ENCODE measurements at regions not wholly inside any gene's neighbourhood (a gene's known extent, or its start where the extent isn't known, plus 50 kb on each side); places are given as distances from the start of the nearest gene placed in this dataset.
"Not testable (repeated sequence)": the region's sequence is repeated elsewhere in the genome, so short reads cannot be mapped to it uniquely, and the experiment has no call there.

DNA sequence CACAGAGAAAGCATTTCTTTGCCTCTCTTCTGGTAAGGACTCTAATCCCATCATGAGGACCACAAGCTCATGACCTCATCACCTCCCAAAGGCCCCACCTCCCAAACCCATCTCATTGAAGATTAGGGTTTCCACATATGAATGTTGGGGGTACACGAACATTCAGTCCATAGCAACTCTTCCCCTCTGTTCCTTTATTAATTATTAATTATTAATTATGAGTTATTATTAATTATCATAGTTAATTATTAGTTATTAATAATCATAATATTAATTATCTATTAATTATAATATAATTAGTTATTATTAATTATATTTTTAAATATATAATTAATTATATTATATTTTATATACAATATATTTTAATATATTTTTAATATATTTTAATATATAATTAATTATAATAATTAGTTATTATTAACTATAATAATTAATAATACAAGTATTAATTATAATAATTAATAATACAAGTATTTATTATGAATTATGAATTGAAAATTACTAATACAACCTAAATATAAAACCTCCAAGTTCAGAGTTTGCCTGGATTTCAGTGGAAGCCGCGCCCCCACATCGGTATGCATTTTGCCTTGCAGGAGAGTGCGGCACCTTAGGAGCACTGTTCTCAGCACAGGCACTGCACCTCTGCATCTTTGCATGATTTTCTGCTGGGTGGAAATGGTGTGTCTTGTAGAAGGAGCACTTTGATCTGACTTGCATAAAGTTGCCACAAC lies 128.0 kb upstream of the FGF3 start:
- no peak for DNase-seq (ENCODE audit: insufficient read length, low spot score)
- no peak for FAIRE-seq
- no peak for TF ChIP-seq POLR2A (IDR thresholded peaks at IDR 0.05; ENCODE audit: low read depth, low read length)

DNA sequence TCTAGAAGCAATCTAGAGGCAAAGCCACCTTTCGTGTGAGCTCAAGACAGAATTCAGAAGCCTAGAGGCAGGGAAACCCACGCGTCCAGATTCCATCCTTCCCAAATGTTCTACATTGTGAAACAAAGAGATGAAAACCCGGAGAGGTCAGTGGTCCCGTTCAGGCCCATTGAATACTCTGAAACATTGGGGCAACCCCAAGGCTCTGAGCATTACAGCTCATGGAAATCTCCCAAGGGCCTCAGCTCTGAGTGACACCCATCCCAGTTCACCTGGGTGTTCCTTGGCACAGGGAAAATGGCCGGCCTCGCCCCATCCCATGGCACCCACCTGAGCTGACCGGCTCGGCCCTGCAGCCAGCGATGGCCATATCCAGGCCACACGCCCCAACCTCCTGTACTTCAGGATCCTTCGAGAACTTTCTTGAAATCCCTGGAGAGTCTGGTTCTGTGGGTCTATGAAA lies 128.6 kb upstream of the FGF3 start:
- no peak for FAIRE-seq
- TF ChIP-seq POLR2A (IDR thresholded peaks at IDR 0.05; ENCODE audit: low read depth, low read length): no peak
- DNase-seq (ENCODE audit: insufficient read length, low spot score): no peak

DNA sequence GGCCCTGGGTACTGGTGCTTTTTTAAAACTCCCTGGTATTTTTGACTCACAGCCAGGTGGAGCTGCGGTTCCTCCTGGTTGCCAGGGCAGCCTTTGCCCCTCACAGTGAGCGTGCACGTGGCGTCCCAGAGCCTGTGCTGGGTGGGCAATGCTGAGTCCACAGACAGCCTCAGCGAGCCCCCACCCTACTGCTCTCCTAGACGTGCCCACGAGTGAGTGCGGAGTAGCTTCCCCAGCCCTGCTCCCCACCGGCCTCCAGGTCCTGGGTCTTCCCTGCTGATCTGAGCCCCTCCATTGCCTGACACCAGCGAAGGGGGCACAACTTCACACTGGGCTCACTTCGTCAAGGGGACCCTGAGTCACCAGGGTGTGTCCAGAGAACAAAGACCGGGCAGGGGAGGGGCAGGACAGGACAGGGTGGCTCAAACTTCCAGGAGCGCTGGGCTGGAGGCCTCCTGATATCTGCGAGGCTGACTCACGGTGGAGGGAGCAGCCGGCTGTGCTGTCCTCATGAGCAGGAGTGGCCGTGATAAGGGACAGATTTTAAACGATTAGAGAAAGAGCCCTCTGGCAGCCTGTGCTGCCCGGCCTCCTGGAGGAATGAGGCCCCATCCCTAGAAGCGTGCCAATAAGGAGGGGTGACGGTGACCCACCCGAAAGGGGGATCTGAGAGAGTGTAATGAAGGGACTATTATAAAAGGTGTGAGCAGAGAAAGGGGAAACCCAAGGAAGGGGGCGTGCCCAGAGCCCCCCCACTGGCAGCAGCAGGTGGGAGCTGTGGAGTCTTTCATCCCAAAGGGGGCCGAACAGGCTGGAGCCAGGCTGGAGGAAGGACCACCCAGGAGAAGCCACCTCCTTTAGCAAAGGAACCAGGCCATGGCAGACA lies 129.3 kb upstream of the FGF3 start:
- no peak for FAIRE-seq

DNA sequence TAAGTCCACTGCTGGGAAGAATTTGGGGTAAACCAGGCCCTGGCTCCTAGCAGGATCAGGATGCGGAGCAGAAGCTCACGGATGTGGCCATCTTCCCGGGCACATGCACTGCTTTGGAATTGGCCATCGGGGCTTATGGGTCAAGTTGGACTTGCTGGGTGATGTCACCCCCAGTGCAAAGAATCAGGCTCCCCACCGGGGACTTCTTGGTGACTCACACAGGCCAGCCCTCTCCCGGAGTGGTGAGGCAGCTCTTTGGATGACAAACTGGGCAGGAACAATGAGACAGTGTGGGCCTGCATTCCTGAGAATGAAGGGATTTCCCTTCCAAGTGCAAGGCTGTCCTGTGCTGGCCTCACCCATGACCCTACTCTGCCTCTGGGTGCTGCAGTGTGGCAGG lies 128.8 kb upstream of the ANO1 start:
- FAIRE-seq: peak; percentile 57
- TF ChIP-seq POLR2A (IDR thresholded peaks at IDR 0.05; ENCODE audit: low read depth, low read length): peak; percentile 39; the same call in 1 of the 2 replicates
- peak; percentile 93 for DNase-seq (ENCODE audit: insufficient read length, low spot score)

More for the DNA sequence above, 129.3 kb upstream of the FGF3 start:
- DNase-seq (ENCODE audit: insufficient read length, low spot score): peak; percentile 70
- 0 out of 2 replicates have a peak, but pooled peaks have one; percentile 30 for TF ChIP-seq POLR2A (IDR thresholded peaks at IDR 0.05; ENCODE audit: low read depth, low read length)

DNA sequence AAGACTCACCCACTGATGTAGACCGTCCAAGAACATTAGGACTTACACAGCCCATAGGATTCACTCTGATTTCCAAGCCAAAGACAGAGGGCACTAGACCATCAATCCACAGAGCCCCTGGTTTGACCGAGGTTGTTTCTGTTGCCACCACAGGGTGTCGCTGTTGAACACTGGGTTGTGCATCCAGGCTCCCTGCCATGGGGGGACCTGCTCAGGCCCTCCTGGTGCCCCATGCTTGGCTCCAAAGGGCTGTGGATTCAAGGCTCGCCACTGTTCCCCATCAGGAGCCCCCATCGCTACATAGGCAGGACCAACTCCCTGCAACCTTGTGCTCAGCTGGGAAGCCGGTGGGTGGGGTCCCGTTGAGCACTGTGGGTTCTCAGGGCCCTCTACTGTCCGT lies 128.0 kb upstream of the ANO1 start:
- TF ChIP-seq POLR2A (IDR thresholded peaks at IDR 0.05; ENCODE audit: low read depth, low read length): no peak
- FAIRE-seq (no peak), DNase-seq (ENCODE audit: insufficient read length, low spot score) (no peak)

DNA sequence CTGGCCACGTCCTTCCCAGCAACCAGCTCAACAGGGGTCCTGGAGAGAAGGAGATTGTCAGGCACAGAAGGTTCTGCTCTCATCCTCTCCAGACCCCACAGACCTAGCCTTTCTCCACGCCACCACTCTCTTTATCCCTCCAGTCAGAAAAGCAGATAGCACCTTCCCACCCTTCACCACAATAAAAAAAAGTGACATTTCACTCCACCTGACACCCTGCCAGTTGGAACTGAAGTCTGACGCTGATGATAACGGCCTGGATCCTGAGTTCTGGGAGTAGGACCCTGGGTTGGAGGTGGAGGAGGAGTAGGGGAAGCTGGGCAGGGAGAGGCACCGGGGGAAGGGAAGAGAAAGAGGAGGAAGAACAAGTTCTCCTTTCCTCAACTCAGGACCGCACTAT lies 127.5 kb upstream of the ANO1 start:
- no peak for TF ChIP-seq POLR2A (IDR thresholded peaks at IDR 0.05; ENCODE audit: low read depth, low read length)
- DNase-seq (ENCODE audit: insufficient read length, low spot score): no peak
- no peak for FAIRE-seq

DNA sequence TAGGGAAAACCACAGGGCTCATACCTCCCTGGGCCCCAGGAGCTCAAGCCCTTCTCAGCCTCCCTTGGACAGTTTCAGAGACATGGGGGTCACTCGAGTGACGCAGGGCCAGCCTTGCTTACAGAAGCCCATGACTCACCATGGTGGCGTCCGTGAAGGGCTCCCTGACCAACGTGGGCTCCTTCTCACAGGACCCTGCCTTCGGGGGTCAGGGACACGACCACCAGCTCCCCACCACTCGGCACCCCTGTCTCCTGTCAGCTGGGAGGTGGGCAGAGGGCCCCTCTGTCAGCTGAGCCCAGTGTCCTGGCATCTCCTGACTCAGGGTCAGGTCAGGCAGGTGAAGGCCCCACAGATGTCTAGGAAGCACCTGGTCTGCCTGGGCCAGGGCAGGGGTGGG lies 126.3 kb upstream of the ANO1 start:
- no peak for FAIRE-seq
- TF ChIP-seq POLR2A (IDR thresholded peaks at IDR 0.05; ENCODE audit: low read depth, low read length): no peak
- DNase-seq (ENCODE audit: insufficient read length, low spot score): no peak

DNA sequence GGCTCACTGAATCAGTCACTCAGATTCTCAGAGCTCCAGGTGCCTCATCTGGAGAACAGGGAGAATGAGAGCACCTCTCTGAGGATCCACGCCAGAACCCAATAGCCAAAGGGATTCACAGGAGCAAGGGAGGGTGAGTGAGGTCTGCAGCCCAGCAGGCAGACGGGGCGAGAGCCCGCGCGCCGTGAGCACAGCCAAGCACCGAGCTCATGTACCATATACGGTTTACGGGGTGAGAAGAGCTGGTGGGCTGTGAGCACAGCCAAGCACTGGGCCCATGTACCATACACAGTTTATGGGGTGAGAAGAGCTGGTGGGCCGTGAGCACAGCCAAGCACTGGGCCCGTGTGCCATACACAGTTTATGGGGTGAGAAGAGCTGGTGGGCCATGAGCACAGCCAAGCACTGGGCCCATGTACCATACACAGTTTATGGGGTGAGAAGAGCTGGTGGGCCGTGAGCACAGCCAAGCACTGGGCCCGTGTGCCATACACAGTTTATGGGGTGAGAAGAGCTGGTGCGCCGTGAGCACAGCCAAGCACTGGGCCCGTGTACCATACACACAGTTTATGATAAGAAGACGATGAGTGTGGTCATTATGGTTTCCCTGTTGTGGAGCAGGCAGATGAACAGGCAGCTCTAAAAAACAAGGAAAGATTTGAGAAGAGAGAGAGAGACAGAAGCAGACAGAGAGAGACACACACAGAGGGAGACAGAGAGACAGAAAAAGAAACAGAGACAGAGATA lies 125.7 kb upstream of the ANO1 start:
- DNase-seq (ENCODE audit: insufficient read length, low spot score); FAIRE-seq: not testable (repeated sequence)

DNA sequence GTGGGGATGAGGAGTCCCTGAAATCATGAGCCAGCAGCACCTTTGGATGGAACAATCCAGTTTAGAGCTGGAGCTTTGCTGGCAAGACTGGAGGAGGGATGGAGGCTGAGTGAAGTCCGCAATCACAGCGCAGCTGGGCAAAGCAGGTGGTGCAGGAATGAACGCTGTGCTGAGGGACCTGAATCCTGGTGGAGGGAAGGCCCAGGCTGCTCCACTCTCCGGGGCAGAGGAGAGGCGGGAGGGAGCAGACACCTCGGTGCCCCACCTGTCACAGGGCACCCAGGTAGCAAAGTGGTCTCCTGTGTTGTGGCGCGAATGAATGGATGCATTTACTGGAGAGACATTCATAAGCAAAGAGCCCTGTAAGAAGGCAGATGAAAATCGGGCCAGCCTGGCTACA lies 124.8 kb upstream of the ANO1 start:
- DNase-seq (ENCODE audit: insufficient read length, low spot score) (no peak), FAIRE-seq (no peak)
- TF ChIP-seq POLR2A (IDR thresholded peaks at IDR 0.05; ENCODE audit: low read depth, low read length): no peak

DNA sequence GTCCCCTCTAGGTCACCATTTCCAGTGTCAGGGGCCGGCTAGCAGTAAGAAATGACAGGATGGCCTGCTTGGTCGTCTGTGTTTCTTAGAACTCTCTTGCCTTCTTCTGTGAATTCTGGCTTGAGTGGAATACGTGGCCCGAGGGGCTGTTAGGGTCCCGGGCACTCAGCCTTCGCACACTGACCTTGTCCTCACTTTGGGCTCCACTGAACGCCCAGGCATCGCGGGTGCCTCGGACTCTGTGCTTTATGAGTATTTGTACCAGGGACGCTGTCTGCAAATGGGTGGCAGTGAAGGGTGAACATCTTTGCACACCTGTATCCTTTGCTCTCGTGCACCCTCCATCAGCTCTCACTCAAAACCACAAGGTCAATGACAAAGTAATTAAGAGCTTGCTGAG lies 123.4 kb upstream of the ANO1 start:
- DNase-seq (ENCODE audit: insufficient read length, low spot score): no peak
- no peak for TF ChIP-seq POLR2A (IDR thresholded peaks at IDR 0.05; ENCODE audit: low read depth, low read length)
- FAIRE-seq: no peak

DNA sequence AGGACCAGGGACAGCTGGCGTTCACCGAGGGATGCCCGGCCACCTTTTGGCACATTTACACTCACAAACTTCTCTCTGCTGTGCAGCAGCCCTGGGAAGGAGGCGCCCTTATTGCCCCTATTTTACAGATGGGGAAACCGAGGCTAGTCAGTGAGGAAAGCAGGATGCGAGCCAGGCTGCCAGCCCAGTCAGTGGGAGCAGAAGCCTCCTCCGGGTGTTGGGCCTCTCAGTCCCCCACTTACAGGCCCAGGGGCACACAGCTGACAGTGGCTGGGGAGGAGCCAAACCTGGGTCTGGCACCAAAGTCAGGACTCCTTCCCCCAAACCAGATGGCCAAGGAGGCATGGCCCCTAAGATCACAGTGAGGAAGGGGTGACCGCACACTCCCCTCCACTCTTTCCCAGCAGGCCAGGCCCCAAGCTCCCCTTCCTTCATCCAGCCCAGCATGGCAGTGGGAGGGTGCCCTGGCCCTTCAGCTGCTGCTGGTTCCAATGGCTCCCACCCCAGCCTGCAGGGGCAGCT lies 121.4 kb upstream of the ANO1 start:
- TF ChIP-seq POLR2A (IDR thresholded peaks at IDR 0.05; ENCODE audit: low read depth, low read length): no peak
- DNase-seq (ENCODE audit: insufficient read length, low spot score) (no peak), FAIRE-seq (no peak)

DNA sequence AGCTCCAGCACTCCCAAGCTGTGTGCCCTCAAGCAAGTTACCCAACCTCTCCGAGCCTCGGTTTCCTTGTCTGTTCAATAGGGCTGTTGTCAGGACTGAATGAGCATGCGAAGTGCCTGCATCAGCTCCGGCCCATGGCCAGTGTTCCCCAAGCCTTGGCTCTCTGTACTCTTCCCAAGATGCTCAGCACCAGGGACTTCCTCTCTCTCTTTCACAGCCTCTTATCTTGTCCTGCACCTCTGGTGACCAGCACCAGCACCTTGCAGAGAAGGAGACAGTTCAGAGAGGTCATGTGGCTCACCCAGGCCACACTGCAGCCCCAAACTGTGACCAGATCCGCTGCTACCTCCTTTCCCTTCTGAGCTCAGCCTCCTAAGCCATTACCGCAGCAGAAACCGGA lies 120.3 kb upstream of the ANO1 start:
- no peak for DNase-seq (ENCODE audit: insufficient read length, low spot score)
- no peak for FAIRE-seq
- TF ChIP-seq POLR2A (IDR thresholded peaks at IDR 0.05; ENCODE audit: low read depth, low read length): no peak

DNA sequence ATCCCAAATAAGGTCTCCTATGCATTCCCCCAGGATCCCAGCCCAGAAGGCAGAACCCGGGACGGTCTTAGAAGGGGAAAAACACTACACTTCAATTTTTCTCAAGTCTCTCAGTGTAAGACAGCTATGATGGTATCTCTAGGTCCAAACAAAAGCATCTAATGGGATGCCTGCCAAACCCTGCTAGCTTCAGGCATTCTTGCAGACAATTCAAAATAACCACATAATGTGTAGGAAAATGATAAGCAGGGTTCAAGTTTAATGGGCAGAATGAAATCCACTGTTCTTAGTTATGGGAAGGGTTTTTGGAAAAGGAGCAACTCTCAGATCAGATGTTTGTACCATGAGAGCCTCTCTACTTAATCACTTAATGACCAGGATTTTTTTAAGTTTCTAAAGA lies 119.8 kb upstream of the ANO1 start:
- no peak for DNase-seq (ENCODE audit: insufficient read length, low spot score)
- FAIRE-seq: no peak
- TF ChIP-seq POLR2A (IDR thresholded peaks at IDR 0.05; ENCODE audit: low read depth, low read length): no peak

DNA sequence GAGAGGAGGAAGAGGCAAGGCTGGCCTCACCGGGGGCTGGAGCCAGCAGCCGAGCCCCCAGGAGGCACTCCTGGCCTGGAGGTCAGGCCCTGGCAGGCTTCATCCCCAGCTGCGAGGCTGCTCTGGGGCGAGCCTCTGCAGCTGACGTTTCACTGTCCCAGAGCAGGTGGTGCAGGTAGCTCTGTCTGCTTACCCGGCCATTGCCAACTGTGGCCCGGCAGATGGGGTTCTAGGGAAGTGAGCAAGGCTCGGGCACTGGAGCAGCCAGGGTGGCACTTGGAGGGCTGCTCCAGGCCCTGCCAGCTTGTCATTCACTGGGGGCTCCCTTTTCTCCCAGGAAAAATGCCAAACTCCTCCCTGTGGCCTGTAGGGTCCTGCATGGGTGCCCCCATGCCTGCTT lies 118.7 kb upstream of the ANO1 start:
- DNase-seq (ENCODE audit: insufficient read length, low spot score) (no peak), FAIRE-seq (no peak)
- TF ChIP-seq POLR2A (IDR thresholded peaks at IDR 0.05; ENCODE audit: low read depth, low read length): no peak
